ENCODE measurements at regions not wholly inside any gene's neighbourhood (a gene's known extent, or its start where the extent isn't known, plus 50 kb on each side); places are given as distances from the start of the nearest gene placed in this dataset.
"Not testable (repeated sequence)": the region's sequence is repeated elsewhere in the genome, so short reads cannot be mapped to it uniquely, and the experiment has no call there.

- DNase-seq: no peak
Observed at GRCh38 chr3:194886836-194887235, 201.2 kb downstream of the FAM43A start.

- not testable (repeated sequence) for DNase-seq
Observed at GRCh38 chr3:194888062-194888461, 202.4 kb downstream of the FAM43A start.

GRCh38 chr3:194888916-194889315, 203.2 kb downstream of the FAM43A start:
- no peak for DNase-seq

- DNase-seq: no peak
Observed at GRCh38 chr3:194890091-194890490, 204.4 kb downstream of the FAM43A start.

GRCh38 chr3:194893121-194893987, 207.7 kb downstream of the FAM43A start:
- no peak for DNase-seq

- no peak for DNase-seq
Observed at GRCh38 chr3:194894538-194894937, 208.9 kb downstream of the FAM43A start.

GRCh38 chr3:194900854-194901522, 215.3 kb downstream of the FAM43A start:
- DNase-seq: no peak

- not testable (repeated sequence) for DNase-seq
Observed at GRCh38 chr3:194903447-194903846, 217.8 kb downstream of the FAM43A start.

- DNase-seq: not testable (repeated sequence)
Observed at GRCh38 chr3:194904999-194905398, 219.3 kb downstream of the FAM43A start.

GRCh38 chr3:194905696-194906095, 220.0 kb downstream of the FAM43A start:
- DNase-seq: no peak

- DNase-seq: no peak
Observed at GRCh38 chr3:194906229-194906629, 220.5 kb downstream of the FAM43A start.

- DNase-seq: no peak
Observed at GRCh38 chr3:194906970-194907629, 221.4 kb downstream of the FAM43A start.

GRCh38 chr3:194907811-194908210, 222.1 kb downstream of the FAM43A start:
- no peak for DNase-seq

- DNase-seq: no peak
Observed at GRCh38 chr3:194908496-194908895, 222.8 kb downstream of the FAM43A start.

GRCh38 chr3:194908972-194909371, 223.3 kb downstream of the FAM43A start:
- no peak for DNase-seq

GRCh38 chr3:194910414-194910984, 224.8 kb downstream of the FAM43A start:
- DNase-seq: no peak

- no peak for DNase-seq
Observed at GRCh38 chr3:194913316-194913715, 227.6 kb downstream of the FAM43A start.

- DNase-seq: not testable (repeated sequence)
Observed at GRCh38 chr3:194924889-194925288, 239.2 kb downstream of the FAM43A start.

GRCh38 chr3:194925614-194926013, 239.9 kb downstream of the FAM43A start:
- no peak for DNase-seq

- DNase-seq: no peak
Observed at GRCh38 chr3:194928227-194928626, 242.5 kb downstream of the FAM43A start.

GRCh38 chr3:194928831-194929577, 243.3 kb downstream of the FAM43A start:
- DNase-seq: no peak

- DNase-seq: no peak
Observed at GRCh38 chr3:194929578-194929960, 243.9 kb downstream of the FAM43A start.

Data from CD4-positive, alpha-beta T cell treated with Interleukin-4 for 1 hour (primary cell).